NCI-H69 (cell line): ENCODE measurements at regions not wholly inside any gene's neighbourhood (a gene's known extent, or its start where the extent isn't known, plus 50 kb on each side); places are given as distances from the start of the nearest gene placed in this dataset.
"Not testable (repeated sequence)": the region's sequence is repeated elsewhere in the genome, so short reads cannot be mapped to it uniquely, and the experiment has no call there.

ENCODE experiments used
- DNase-seq: peaks from one replicate; lab custom pipeline; 2025; lab: John Stamatoyannopoulos, UW

DNA sequence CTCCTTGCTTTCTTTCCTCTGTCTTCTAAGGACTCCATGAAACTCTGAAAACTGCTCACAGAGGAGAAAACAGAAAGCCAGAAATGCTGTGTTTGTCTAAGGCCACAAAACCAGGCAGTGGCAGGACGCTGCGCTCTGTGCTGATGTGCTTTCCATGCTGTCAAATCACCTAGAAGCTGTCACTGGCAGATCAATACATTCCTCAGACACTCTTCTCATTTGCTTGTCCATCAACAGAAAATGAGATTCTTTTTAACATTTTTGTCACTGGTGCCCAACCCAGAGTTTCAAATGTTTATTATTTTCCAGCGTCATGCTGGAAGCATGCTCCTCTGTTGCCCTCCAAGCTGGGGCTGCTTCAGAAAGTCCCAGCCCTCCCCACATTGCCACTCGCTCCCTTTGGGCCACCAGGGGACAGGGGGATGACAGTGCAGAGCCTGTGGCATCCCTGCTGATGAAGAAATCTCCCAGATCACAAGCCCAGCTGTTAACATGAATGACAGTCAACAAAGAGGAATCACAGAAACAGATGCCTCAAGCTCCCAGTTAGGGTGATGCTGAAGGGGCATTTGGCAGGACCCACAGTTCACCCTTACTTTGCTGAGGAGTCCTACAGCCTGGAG lies 117.5 kb upstream of the MEIS1 start:
- no peak for DNase-seq

DNA sequence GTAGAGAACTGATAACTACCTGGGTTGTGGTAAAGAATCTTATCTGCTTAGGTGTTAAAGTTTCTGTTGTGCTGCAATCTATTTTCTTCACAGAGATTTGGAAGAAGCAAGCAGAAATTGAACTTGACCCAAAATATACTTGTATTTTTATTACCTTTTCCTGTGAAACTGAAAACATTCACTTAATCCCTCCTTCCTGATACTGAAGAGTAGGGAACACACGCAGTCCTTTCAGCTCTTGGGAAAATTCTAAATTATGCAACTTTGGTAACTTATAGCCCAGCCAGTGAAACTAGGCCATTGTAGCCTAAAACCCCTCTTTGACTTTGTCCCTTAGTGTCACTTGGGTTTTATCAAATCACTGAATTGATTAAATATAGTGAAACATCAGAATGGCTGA lies 128.4 kb upstream of the MEIS1 start:
- no peak for DNase-seq

DNA sequence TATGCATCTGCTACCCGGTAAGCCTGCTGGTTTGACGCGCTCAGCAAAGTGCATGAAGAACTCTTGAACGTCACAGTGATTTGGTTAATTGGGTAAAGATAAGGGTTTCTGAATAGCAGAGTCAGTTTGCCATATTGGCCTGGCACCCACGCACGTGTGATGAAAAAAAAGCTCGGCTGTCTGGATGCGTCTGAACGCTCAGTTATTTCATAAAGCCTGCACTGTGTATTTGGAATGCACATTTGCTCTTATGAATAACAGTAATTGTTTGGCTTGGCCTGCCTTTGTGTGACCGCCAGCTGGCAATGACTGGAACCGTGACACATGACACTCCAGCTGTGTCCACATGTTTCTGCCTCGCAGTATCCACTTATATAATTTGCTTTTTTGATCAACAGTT lies 129.2 kb upstream of the MEIS1 start:
- DNase-seq = peak; percentile 85

DNA sequence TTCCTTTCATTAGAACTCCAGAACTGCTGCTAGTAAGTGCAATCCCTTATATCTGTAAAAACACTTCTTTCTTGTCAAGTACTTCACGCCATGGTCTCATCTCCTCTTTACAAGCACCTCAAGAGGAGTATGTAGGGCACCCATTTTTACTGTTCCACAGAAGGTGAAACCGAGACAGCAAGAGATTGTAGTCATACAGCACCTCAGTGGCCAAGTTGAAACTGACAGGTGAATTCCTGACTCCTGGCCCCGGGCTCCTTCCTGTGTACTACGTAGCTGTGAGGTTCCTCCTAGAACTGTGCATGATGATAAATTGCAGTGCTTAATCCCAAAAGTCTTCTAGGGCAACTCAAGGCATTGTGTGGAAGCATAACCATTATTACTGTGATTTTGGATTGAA lies 131.5 kb upstream of the MEIS1 start:
- DNase-seq = no peak

DNA sequence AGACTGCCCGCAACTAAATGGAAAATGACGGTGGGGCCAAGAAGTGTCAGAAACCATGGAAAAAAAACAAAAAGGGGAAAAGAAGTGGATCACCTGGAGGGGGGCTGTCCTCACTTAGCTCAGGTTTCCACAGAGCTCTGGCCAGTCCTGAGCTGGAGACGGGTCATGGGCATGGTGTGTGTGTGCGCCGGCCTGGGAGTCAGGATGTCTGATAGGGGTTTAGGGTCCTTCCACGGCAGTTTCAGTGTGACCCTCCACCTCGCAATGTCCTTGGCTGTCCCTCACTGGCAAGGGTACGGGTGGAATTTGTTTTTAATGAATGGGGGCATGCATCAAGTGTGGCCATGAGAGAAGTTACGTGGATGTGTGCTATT lies 133.2 kb upstream of the MEIS1 start:
- DNase-seq = no peak

DNA sequence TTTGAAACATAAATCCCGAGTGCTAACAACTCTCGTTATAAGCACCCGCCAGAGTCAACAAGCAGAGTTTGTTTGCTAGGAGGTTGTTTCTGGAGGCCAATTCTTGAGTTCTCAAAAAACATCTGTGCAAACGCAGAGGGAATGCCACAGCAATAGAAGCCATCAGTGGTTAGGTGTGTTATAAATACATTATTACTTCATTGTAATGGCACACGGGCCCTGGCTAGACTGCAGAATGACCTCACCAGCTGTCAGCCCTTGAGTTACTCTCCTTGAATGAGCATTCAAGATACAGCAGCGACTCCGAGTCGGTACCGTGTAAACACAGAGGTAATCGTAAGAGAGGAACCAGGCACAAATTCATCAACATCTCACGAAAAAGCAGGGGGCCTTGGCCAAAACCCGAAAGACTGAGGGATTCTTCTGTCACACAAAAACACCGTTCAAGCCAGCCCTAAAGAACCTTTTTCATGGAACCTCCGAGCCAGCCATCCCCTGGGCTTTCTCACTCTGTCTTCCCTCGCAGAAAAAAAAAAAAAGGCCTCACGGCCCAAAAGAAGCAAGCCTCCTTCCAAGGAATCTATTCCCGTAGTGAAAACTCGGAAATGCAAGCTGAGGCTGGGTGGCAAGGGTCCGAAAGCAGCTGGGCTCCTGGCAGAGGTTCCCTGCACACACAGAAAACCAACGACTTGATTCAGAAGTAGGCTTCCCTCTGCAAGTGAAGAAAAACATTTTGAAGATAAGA lies 133.7 kb upstream of the MEIS1 start:
- DNase-seq = peak; percentile 24

DNA sequence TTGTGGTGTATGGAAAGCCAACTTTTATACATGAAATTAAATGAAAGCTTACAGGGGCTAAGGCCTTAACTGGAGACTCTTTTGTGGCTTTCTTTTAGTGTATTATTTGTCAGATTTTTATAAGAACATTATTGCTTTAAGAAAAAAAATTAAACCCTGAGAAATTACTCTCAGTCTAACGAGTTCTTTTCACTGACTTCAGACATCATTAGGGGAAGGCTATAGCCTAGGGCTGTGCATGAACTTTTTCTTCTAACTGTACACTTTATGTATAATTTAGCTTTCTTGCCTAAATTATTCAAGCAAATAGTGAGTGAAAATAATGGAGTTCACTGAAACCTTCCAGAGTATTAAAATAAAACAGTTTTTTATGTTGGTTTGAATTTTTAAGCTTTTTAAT lies 151.1 kb upstream of the MEIS1 start:
- DNase-seq = no peak

DNA sequence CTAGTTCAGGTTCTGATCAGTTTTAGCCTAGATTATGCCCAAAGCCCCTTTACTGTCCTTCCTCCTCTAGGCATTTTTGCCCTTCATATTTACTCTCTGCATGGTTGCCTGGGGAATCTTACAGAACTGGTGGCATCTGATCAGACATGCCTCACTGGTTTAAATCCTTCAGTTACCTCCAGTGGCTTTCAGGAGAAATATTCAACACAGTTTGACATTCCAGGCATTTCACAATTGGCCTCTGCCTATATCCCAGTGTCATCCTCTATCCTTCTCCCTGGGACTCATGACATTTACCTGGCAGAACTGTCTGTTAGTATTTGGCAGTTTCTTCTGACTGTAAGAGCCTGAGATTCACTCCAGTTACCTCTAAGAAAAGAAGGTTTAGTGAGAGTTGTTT lies 152.9 kb upstream of the MEIS1 start:
- no peak for DNase-seq

DNA sequence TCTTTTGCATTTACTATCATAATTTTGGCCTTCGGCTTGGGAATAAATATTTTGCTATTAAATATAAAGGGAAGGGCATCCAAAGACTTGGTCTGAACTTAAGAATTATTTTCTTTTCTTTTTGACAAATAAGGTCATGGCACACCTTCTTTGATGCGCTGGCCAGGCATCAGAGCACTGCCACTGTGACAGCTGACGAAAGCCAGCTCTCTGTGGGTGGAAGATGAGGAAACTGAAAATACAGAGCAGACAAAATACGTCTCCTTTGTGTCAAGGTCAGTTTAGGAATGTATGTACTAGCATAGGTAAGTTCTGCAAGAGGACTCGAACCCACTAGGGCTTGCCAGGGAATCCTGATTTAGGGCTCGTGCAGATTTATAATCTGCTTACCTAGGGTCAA lies 155.9 kb upstream of the MEIS1 start:
- DNase-seq = no peak

- DNase-seq = no peak
Observed at GRCh38 chr2:66275984-66276383, 158.9 kb upstream of the MEIS1 start.

DNA sequence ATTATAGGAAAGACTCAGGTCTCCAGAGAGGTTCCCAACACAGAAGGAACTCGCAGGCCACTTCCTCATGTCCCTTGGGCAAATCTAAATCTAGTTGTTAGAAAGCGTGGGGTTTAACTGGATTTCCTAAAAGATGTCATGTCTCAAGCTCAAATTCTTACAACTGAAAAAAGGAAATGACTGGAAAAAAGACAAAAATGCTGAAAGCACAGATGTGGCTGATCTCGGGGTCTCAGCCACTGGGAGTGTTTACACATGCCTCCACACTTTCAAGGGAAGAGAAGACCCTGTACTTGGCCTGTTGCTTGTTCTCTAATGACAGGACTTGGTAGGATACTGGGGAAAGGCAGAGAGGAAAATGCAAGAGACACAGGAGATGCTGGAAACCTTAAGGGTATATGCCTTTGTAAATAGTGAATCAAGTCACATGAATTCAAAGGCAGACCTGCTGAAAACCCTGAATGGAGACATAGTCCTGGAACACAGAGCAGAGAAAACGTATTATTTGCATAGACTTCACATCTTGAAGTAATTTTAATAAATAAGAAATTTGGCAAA lies 160.9 kb upstream of the MEIS1 start:
- DNase-seq = no peak

DNA sequence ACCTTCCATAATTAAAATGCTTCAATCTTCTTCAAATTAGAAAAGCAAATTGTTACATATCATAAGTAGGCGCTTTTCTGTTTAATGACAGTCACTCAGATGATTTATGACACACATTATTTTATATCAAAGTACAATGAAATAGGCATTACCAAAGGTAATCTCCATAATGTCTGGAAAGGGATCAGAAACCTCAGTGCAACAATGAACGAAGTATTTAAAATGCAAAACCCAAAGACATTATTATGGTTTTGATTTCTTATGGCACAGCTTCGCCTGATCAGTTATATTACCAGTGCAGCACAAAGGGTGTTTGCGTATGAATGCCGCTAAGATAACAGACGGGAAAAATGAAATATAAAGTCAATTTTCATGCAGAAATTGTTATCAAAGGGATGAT lies 162.2 kb upstream of the MEIS1 start:
- DNase-seq = no peak

DNA sequence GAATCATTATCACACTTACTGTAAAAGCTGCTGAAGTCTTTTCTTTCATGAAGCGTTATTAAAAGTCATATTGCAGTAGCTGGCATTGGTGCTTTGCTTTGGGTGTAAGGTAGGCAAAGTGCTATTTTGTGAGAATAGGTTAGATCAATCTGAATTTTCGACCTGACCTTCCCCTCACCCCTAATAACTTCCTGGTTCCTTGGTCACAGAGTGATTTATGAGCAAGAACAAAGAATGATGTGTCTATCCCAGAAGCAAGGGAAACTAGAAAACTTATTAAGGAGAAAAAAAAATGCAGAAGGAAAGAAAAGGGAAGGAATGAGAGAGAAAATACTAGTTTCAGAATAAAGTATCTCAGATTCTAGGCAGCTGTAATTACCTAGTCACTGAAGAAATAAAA lies 163.1 kb upstream of the MEIS1 start:
- DNase-seq = no peak

DNA sequence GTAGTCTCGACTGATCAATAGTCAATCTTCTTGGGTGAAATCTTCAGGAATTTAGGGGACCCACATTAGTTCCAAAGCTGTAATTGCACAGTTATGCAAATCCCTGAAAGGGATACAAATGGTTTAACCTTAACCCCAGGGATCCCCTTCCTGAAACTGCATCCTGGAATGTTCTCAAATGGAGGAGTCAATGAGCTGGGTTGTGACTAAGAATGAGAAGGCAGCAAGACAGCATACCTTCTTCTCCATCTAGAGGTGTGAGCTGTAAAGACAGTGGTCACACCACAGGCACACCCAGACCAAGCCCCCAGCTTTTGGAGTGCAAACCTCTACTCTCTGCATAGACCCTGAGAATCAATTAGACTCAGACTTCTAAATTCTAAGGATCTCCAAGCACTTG lies 164.7 kb upstream of the MEIS1 start:
- DNase-seq = no peak

DNA sequence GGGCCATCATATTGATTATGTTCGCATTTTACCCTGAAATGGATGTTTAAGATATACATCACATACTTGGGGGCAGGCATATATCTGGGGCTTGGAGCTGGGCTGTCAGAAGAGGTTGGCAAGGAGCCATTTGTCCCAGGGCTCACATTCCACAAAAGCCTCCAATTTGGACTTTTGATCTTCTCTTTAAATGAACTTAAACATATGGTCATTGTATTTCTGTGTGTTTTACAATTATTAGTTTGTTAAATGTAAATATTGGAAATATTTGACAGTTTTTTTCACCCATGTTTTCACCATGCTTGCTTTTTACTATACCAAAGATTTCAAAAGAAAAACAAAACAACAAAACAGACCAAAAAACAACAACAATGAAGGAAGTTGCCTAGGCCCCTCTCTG lies 165.8 kb upstream of the MEIS1 start:
- DNase-seq = no peak

DNA sequence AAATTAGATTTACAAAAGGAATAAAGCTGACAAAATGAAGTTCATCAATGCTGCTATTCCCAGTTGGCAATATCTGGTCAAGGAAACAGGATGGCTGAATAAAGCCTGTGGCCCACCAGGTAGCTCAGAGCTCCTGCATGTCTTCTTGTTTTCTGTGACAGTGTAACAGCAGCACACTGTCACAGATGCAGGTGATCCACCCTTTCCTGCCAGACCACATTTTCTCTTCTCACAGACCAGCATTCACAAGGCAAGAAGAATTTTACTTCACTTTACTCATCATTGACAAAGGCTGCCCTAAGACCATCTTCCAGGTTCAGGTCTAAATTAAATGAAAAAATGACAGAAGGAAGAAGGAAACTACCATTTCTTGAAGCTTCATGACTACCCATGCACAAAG lies 166.2 kb upstream of the MEIS1 start:
- no peak for DNase-seq

DNA sequence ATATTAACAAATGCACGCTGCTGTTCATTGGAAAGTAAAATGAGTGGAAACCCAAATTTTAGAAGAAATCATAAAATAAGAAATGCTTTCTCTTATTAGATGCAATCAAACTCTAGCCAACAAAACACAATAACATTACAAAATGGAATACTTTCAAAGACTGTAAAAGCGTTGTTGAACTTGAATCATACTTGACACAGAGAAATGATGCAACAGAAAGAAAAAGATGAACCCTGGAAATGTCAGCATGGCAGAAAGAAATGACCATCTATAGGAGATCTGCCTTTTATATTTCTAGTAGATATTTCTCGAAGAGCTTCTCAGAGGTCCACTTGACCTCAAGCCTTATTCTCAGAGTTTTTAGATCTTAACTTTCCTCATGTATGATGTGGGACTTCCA lies 170.6 kb upstream of the MEIS1 start:
- DNase-seq = no peak

GRCh38 chr2:66255867-66256266 lies 179.1 kb upstream of the MEIS1 start:
- no peak for DNase-seq

GRCh38 chr2:66255136-66255535 lies 179.8 kb upstream of the MEIS1 start:
- DNase-seq = no peak

DNA sequence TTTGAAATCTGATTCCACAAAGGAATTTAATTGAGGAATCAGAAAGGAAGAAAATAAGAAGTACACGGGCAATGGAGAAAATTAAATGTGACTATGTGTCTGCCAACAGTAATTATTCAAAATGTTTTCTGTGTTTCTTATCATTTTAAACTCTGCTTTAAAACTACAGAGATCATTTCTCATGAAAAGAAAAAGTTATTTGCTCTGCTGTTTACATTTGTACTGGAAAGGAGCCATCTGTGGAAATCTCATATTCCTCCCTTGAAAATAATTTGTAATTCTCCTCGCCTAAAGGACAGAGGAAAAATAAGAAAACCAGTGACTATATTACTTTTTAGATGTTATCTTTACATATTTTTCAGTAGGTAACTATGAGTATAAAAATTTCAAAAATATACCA lies 181.9 kb upstream of the MEIS1 start:
- DNase-seq = no peak

DNA sequence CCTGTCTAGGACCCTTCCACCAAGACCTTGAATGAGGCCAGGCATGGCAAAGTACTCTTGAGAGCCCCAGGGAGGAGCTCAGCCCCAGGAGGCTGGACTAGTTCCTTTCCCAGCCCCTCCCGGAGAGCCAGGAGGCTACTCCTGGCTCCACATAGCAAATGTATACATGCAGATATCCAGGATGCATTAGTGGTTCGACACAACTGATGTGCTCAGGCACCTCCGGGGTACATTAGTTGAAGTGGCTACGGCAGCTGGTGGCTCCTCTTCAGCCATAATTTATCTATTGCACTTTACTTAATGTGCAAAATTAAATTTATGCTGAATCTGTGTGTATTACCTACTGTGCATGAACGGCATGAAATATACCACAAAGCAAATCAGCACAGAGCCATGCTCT lies 182.8 kb upstream of the MEIS1 start:
- no peak for DNase-seq

- no peak for DNase-seq
Observed at GRCh38 chr2:66251573-66251972, 183.4 kb upstream of the MEIS1 start.

DNA sequence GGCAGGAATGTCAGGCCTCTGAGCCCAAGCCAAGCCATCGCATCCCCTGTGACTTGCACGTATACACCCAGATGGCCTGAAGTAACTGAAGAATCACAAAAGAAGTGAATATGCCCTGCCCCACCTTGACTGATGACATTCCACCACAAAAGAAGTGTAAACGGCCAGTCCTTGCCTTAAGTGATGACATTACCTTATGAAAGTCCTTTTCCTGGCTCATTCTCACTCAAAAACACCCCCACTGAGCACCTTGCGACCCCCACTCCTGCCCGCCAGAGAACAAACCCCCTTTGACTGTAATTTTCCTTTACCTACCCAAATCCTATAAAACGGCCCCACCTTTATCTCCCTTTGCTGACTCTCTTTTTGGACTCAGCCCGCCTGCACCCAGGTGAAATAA lies 185.8 kb upstream of the MEIS1 start:
- DNase-seq = not testable (repeated sequence)

DNA sequence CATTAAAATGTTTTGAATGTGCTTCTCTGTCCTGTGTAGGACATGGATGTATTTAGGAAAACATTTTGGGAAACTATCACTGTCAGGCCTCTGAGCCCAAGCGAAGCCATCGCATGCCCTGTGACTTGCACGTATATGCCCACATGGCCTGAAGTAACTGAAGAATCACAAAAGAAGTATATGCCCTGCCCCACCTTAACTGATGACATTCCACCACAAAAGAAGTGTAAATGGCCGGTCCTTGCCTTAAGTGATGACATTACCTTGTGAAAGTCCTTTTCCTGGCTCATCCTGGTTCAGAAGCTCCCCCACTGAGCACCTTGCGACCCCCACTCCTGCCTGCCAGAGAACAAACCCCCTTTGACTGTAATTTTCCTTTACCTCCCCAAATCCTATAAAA lies 191.1 kb upstream of the MEIS1 start:
- DNase-seq = not testable (repeated sequence)
